ENCODE measurements at regions not wholly inside any gene's neighbourhood (a gene's known extent, or its start where the extent isn't known, plus 50 kb on each side); places are given as distances from the start of the nearest gene placed in this dataset.

DNA sequence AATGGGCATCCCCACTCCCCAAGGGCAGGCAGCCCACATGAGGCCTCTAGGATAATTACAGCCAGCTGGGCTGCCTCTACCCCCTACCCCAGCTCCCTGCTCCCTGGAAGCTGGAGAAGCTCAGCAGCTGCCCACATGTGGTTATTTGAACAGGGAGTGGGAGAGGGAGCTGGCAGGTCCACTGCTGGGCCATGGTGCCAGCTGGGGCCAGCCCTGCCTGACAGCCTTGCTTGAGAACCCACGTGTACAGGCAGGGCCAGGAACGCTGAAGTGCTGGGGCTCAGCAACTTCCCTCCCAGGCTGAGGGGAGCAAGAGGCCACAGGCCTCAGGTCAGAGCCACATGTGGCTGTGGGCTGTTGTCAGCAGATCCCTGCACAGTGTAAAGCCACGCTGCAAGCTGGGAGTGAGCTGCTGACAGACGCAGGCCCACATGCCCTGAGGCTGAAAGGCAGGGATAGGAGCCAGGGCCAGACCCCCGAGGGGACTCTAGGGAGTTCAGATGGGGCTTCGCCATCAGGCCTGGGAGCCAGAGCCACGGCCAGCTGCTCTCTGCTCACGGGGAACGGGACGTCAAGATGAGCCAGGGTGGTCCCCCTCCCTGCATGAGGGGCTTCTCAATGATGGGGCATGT lies 129.0 kb downstream of the SYF2 start:
- peak in 2 of 3 experiments; percentile 4 to 48 for DNase-seq

DNA sequence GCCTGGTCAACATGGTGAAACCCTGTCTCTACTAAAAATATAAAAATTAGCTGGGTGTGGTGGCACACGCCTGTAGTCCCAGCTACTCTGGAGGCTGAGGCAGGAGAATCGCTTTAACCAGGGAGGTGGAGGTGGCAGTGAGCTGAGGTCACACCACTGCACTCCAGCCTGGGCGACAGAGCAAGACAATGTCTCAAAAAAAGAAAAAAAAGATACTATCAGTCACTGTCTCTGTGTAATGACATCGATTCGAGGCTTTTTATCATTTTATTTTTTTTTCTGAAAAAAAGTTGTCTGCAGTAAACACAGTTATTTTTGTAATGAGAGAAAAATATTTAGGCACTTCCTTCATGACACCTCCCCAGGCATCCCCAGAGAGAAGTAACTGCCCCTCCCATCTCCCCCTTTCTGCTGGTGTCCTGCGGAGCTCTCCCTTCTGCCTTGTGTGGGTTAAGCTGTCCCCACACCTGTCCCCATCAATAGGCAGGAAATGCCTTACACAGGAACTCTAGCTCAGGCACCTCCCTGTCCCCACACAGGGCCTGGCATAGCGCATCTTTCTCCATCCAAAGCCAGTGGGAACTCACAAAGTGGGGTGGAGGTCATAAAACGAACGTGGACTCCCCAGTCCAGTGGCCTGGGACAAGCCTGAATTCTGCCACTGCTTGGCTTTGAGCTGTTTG lies 132.0 kb downstream of the SYF2 start:
- DNase-seq, result peak in 1 of 3 experiments; percentile 29

DNA sequence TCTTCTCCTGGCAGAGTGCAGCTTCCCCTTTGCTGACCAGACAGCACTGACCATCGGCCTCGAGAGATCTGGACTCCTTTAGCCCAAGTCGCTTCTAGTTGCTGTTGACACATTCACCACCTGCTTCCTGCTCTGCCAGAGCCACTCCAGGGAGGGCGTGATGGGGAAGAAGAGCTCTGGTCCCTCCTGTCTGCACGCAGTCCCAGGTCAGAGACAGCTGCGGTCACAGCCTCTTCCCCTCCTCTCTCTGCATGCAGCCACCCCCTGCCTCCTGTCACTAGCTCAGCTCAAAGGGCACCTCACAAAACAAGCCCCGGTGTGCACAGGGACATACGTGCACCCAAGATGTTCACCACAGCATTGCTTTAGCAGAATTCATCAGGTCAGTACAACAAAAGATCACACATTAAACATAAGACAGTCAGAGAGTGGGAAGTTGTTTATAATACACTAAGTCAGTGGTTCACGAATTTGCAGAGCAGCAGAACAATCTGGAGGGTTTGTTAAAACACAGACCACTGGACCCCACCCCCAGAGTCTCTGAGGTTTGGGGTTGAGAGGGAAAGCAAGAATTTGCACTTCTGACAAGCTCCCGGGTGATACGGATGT lies 132.9 kb downstream of the SYF2 start:
- DNase-seq, result peak; percentile 47 to 77 (median 59)

DNA sequence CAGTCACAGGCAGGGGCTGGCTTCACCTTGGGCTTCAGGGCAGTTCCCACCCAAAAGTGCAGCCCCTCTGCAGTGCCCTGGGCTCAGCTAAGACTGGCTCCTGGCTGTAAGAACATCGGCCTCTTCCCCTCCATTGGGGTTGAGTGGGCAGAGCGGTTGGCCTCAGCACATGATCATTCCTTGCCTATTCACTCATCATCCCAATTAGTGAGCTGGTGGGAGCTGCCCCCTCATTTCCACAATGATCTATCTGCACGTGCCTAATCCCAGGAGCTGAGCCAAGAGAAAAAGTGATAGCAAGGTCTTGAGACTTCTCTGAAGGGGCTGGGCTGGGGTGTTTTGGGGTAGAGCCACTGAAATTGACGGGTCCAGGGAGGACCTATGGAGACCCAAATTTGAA lies 133.6 kb downstream of the SYF2 start:
- DNase-seq, result peak in 1 of 3 experiments; percentile 28

DNA sequence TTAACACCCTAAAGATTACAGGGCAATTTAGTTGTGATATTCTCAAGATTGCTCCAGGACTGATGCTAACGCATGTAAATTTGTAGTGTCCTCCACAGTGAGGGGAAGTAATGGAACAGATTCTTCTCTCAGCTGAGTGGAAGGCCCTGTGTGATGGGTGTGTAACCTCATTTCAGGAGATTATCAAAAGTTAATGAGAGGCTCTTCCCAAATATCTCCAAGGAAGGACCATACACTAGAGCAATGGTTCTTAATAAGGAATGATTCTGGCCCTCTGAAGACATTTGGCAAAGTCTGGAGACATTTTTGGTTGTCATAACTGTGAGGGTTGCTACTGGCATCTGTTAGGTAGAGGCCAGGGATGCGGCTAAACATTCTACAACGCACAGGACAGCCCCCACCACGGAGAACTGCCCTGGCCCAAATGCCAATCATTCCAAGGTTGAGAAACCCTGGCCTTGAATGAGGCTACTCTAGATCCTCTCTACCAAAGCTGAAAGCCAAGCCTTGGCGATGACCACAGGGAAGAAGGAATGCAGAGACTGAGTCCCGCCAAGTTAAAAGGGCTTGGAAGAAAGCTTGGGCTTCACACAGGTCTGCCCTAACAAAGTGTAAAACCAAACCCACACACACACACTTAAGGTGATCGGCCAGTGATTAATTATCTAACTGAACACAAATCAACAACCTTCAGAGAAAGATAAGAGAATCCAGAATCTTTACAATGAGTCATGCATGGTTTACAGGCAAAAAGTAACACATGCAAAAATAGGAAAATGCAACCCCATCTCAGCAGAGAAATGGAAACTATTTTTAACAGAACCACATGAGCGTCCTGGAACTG lies 135.8 kb downstream of the SYF2 start:
- no peak for DNase-seq

DNA sequence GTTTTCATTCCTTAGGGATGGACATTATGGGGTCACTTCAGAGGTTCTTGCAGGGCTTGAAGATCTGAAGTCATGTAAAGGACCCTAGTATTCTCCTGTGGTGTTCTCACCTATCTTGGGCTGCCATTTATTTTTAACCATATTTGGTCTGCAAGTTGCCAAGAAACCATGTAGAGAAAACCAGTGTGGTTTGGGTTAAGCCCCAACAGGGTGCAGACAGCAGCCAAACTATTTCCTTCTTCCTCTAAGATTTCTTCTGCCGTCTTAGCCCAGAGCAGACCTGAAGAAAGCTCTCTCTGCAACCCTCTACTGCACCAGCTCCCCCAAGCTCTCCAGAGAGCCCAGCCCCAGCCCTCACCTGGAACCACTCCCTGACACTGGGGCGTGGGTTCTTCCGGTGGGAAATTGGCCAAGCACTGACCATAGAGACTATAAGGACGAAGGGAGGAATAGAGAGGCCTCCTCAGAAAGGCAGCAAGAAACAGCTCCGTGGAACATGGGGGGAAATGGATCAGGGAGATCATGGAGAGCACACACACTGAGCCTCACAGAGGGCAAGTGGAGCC lies 136.6 kb downstream of the SYF2 start:
- DNase-seq, result no peak

DNA sequence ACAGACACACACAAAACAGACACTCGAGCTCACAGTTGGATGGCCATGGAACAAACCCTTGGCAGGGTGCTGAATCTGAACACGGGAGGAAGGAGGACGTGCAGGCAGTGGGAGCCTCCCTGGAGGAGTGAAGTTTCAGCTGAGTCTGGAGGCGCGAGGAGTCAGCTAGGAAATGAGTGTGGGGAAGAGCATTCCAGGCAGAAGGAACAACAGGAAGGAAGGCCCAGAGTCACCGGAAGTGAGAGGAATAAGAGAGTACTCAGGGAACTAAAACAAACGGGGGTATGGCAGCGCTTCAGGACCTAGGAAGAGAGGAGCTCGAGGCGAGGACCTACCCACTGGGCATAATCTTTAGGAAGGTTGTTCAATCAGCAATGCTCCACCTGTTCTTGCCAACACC lies 137.3 kb downstream of the SYF2 start:
- DNase-seq, result no peak

DNA sequence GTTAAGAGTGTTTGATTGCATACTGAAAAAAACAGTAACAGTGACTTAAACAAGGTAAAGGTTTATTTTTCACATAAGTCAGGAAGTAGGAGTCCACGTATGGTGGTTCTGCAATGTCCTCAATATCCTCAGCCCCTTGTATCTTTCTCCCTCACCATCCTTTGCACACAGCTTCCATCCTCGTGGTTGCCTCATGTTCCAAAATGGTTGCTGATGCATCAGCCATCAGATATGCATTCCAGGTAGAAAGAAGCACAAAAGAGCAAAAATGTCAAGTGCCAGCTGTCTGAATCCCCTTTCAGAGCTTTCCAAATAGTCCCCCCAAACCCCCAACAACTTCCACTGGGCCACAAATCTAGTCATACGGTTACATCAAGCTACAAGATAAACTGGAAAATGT lies 138.1 kb downstream of the SYF2 start:
- no peak for DNase-seq

DNA sequence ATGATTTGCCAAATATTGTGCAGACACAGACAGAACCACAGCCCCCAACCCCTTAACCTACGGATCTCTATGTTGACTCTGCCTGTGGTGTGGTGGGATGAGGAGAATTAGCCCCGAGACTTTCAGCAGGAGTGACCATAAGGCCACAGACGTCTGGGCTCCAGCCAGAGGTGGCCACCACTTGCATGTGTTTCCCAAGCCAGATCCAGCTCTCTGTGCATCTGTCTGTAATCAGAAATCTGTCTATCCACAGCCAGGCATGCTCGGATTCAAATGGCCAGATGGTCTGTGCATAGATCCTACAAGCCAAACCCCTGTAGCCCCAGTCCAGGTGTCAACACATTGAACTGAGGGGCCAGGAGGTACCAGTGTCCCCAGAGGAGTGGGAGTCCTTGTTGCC lies 140.6 kb downstream of the SYF2 start:
- no peak for DNase-seq

DNA sequence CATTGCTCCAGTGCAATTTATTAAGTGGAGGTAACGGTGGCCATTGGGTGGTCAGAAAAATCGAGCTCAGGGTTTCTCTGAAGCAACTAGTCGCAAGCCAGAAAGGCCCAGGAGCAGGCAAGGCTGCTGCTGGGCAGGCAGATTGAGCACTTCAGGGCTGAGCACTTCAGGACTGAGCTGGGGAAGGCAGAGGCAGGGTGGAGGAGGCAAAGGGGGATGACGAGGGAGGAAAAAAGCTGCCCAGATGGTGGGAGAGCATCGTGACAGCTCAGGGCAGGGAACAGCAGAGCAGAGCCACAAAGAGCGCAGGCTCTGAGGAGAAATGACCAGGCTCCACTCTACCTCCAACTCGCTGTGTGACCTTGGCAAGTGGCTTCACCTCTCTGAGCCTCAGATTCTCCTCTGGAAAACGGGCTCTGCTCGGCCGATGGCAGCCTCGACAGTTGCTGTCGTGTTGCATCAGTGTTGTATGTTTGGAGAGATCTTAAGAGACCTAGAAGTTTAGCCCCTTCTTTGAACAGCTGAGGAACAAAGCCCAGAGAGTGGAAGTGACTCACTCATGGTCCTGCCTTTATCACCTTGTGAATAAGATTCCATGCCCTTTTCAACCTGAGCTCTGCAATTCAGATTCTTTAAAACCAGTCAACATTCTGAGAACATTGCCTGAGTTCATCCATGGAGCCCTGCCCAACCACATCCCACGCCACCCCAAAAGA lies 141.4 kb downstream of the SYF2 start:
- no peak for DNase-seq

DNA sequence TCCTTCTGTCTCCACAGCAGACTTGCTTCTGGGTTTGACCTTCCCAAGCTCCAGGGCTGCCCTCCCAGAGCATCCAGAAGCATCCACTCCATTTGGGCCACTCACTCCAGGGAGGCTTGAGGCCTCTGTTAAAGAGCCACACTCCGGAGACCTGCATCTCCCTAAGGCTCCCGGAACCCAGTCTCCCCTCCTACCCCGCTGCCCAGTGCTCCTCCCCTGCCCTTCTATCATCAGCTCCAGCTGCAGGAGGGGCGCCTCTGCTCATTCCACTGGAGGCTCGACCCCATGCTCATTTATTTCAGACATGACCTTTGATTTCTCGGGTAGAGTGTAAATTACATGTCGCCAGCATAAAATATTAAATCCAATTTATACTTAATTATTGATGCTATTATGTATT lies 142.5 kb downstream of the SYF2 start:
- DNase-seq, result no peak

DNA sequence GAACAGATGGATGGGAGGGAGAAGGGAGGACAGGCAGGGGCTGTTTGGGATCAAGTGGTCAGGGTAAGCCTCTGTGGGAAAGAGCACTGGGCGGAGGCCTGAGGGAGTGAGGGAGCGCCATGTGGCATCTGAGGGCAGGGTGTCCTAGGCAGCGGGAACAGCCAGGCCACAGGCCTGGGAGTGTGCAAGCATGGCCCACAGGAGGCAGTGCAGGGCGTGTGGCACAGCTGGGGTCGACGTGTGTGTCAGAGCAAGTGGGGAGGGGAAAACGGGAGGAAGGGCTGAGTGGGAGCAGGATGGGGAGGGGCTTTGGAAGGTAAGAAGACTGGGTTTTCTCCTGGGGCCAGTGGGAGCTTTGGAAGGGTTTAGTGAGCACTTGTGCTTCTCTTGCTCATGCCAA lies 143.4 kb downstream of the SYF2 start:
- DNase-seq, result no peak

DNA sequence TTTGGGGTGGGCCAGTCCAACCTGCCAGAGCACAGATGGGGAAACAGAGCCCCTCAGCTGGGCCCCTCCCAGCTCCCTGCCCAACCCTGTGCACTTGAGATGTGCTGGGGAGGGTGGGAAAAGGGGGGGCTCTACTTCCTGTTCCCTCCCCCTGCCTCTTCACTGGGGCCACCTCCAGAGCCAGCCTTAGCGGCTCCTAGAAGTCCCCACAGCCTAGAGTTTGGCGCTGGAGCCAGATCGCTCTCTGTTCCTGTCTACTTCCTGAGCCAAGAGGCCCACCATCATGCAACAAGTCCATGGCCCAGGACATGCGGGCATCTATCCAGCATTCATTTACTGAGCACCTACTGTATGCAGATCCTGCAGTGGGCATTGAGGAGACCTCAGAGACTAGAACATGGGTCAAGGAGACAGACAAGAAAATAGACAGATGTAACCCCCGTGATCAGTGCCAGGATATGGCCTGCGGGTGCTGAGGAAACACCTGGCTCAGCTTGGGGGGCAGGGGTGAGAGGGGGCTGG lies 144.1 kb downstream of the SYF2 start:
- no peak for DNase-seq

DNA sequence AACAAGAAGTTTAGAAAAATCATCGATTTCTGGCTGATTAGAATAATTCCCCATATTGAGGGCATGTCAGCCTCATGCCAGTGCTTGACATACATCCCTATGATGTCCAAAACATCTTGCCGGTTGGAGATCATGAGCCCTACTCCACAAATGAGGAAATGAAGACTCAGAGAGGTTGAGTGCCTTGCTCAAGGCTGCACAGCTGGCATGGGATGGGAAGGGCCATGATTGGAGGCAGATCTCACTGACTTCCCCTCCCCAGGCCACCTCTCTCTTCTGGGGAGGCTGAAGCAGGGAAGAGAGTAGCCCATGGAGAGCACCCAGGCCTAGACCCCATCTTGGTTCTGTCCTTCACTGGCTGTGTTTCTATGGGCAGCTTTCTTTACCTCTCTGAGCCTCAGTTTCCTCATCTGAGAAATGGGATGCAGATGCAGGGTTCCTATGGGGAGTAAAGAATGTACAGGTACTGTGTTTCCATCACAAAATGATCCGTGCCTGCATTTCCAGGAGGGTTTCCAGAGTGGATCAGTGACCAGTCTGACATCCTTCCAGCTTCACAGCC lies 145.7 kb downstream of the SYF2 start:
- DNase-seq, result no peak

DNA sequence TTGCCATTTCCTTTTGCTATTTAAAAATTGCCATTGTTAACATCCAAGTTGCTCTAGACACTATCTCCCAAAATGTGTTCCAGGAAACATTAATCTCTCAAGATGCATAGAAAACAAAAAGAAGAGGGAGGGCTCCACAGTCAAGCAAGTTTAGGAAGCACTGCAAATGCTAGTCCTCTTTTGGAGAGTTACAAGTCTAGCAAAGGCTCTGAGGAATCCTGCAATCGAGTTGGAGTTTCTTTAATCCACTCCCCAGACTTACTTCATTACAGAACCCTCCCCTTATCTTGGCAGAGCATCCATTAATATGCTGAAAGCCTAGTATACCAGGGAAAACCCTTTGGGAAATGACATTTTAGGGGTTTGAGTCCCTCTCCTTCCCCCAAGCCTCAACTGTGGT lies 147.9 kb downstream of the SYF2 start:
- no peak for DNase-seq

DNA sequence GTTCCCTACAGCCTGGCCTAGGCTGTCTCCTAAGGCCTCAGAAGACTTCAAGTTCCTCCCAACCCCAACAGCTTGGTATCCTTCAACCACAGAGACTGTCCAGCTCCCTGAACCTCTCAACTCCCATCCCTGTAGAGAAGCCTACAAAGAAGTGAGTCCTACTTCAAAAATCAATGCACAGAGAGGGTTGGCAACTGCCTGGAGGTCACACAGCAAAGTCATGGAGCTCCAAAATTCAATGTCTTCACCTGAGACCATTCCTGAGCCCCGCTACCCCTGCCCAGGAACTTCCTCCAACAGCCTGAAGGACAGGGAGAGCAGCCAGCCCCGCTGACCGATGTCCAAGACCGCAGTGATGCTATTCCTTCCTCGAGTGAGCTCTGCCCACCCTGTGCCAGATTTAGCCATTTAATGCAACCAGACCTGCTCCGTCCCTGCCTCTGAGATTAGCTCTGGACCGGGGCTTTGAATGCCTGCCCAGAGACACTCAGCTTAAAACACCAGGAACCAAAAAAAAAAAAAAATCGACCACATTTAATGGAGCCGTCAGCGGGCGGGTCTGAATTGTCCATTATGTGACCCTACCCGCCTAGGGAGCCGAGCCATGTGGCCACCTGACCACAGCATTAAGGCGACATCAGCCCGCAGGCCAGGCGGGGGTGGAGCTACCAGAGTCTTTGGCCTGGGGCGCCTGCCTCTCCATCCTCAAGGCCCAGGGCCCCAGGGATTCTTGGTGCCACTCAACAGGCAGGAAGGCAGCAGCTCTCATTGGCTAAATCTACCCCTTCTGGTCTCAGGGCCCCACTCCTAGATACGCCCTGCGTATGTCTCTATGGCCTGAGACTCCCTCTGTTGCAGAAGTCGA lies 148.6 kb downstream of the SYF2 start:
- DNase-seq, result no peak

DNA sequence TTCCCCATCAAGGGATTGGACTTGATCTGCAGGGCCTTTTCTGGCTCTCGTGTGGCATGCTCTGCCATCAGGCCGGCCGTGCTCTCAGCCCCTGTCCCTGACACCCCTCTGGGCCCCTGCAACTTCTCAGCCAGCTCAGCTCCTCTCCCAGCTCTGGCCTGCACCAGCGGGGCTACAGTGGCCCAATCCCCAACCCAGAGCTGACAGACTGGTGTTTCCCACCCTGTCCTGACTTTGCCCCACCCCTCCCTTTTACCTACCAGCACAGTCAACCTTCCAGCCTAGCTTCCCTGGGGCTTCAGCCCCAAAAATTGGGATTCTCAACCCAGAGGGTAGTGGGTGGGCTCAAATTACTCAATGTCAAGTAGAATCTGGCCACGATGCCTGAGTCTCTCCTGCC lies 149.3 kb downstream of the SYF2 start:
- DNase-seq, result no peak

DNA sequence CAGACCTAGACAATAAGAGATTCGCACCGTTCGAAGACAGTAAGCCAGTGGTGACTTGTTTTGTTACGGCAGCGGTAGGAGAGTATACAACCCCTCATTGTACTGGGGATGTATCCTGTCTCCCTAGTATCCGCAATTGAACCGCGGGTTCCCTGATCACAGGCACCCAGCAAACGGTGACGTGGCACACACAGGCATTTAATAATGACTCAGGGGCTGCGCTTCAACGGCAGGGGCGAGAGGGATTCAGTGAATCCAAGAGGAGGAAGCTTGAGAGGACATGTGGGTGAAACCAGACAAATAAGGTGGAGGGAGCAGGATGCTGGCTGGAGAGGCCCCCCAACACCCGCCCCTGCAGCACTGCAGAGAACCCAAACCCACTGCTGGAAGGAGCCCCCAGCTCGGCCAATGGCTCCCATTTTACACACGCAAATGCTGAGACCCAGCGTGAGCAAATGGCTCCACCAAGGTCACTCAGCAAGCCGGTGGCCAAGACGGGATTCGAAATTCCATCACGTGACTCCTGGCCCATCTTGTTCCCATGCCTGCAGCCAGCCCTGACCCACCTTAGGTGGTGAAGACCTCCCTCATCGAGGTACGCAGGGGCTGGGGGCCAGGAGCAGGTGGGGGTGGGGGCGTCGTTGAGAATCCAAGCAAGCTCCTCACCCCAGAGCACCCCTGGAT lies 149.9 kb downstream of the SYF2 start:
- DNase-seq, result no peak

DNA sequence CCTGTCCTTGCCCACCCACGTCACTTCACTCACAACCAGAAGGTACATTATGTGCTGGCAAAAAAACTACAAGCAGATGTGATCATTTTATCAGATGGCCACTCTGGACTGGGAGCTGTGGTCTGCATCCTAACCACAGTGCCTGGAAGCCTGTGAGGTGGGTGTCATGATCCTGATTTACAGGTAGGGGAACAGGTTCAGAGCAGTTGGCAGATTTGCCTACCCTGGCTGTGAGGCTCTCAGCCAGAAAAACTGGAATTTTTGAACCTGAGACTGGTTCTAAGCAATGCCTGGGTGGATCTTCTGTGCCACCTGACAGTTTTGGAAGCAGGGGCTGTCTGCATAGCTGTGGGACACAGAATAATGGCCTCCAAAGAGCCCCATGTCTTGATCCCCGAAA lies 150.8 kb downstream of the SYF2 start:
- DNase-seq, result no peak
